ENCODE measurements at regions not wholly inside any gene's neighbourhood (a gene's known extent, or its start where the extent isn't known, plus 50 kb on each side); places are given as distances from the start of the nearest gene placed in this dataset.
"Not testable (repeated sequence)": the region's sequence is repeated elsewhere in the genome, so short reads cannot be mapped to it uniquely, and the experiment has no call there.

DNA sequence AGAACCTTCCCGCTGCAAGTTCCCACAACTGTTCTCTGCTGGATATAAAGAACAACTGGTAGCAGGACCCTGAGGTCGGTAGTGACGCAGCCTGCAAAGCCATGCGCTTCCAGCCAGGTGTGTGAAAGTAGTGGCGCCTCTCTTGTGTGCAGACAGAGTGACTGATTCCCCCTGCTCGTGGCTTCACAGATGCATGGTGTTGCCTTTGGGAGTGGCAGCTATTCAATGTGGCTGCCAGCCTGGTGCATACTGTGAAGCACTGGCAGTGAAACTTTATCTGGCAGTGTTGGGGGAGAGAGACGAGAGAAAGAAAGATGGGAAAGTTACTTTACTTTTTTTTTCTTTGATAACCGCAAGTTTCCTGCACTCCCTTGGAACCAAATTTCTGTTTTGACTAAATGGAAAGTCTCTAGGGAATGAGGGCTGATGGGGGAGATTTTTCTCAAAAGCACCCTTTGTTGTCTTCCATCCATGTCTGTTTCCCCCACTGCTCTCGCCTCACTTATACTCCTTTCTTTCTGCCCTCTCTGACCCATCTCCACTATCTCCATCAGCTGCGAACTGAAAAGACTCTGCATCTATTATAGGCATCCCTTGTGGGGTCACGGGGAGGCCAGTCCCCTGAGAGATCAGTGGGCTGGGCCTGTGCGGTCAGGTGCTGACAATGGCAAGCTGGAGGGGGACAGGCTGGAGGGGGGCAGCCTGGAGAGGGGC is 90.0 kb upstream of the TNP1 start:
- no peak for DNase-seq (ENCODE audit: low read depth, low spot score)

DNA sequence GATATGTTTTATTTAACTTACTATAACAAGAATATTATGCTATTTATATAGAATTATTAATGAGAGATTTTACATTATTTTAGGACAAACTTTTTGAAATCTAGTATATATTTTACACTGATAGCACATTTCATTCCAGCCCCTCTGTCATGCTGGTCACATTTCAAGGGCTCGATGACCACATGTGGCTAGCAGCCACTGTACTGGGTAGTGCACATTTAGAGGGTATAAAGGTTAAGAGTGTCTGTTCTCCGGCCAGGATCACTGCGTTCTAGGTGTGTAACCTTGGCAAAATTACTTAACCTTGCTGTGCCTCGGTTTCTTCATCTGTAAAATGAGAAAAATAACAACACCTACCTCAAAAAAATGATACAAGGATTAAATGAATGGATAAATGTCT is 87.2 kb upstream of the TNP1 start:
- DNase-seq (ENCODE audit: low read depth, low spot score) = no peak

DNA sequence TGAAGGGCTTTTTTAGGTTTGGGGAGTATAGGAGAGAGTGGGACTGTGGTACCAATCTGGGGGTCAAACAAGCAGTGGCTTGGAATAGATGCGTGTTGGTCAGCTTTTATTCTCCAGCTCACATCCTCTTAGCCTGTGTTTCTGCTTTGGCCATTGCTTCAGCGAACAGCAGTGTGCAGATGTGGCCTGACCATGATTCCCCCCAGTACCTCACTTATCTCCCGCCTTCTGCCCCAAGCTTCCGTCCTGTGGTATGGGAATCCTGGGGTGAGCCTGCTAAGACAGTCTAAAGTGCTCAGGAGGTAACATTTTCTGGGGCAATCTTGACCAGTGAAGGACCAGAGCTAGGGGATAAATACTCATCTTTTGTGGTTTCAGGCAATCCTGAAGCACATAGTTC is 84.9 kb upstream of the TNP1 start:
- no peak for DNase-seq (ENCODE audit: low read depth, low spot score)

DNA sequence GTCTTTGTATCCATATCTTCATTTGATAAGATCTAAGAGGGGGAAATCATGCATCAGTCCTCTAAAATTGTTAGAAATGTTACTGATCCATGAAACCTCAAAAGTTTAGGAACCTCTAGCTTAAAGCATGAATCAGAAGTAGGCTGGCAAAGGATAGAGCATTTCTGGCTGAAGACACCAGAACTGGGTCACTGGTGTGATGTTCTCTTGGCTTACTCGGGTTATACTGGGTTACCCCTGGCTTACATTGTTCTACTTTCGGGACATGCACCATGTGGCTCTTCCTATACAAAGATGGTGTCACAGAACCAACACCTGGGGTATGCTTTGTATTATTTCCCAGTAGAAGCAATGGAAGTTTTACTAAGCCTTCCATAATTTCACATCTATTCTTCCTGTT is 83.2 kb upstream of the TNP1 start:
- DNase-seq (ENCODE audit: low read depth, low spot score) = no peak

DNA sequence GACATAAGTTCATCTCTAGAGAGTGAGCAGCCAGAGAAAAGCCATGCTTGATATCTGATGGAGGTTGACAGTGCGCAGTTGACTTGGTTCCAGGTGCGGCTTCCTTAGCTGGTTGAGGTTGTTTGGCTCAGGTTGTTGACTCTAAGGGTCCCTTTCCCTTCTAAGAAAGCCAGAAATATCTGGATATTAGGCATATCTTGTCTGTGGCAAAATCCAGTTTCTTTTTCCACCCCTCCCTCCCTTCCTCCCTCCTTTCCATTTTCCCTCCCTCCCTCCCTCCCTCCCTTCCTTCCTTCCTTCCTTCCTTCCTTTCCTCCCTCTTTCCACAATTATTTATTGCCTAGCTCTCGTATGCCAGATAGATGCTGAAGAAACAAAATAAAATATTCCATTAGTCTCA is 82.6 kb upstream of the TNP1 start:
- DNase-seq (ENCODE audit: low read depth, low spot score) = no peak

DNA sequence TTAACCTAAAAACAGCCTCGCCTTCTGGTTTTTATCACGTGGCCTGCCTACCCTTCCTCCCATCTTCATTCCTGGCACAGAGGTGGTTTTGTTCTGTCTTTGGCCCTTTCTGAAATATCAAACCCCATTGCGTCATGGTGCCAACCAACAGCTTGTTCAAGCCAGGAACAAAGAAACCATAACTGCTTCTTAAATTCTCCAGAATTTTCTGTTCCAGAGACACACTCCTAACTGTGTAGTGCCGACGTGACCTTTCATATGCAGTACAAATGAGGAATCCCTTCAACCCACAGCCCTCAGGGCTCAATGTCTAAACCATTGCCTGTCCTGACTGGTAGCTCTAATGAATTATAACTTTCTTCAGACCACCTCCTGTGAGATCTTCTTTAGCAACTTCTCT is 82.2 kb upstream of the TNP1 start:
- no peak for DNase-seq (ENCODE audit: low read depth, low spot score)

DNA sequence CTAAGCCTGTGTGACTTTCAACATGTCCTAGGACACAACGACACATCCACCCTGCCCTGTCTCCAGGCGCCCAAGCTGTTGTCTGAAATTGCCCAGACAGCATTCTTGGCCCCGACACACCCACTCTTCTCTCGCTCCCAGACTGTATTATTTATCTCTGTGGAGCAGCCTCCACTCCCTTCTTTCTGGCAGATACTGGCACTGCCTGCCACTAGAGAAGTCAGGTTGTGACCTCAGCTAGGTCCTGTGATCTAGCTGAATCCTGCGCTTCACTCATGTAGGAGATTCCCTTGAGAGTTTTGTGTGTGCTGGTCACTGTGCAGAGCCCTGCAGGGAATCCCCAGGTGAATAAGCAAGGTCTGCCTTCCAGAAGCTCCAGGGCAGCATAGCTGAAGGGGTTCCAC is 77.1 kb upstream of the TNP1 start:
- no peak for DNase-seq (ENCODE audit: low read depth, low spot score)

DNA sequence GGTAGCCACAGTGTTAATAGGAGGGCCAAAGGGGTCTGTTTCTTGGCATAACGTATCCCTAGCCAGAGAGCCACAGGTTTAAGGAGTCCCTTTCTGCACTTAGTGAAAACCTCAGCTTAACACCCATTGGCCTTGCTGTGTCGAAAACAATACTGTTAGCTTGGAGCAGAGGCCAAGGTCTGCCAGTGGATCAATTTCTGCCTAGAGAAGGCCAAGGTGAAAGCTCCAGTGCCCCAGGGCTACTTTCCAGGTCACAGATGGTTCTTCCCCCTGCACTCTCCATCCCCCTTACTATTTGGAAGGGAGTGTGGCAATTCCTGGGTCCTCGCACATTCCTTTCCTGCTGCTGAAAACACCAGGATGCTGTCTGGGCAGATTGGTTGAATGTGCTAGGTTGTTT is 74.8 kb upstream of the TNP1 start:
- DNase-seq (ENCODE audit: low read depth, low spot score) = no peak

DNA sequence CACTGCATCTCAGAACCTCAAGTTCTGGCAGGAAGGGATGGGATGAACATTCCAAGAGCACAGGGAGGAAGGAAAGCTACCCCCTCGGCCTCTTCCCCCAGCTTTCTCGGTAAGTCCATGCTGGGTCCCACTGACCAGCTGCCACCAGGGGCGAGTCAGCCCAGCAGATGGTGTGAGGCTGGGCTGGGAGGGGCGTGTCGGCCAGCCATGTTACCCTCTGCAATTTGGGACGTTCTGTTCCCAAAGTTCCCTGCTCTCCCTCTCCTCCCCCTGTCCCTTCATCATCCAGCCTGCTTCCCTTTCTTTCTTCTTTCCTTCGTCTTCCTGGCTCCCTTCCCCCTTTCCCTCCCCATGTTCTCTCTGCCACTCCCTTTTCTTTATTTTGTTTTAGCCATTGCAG is 74.3 kb upstream of the TNP1 start:
- DNase-seq (ENCODE audit: low read depth, low spot score) = no peak

DNA sequence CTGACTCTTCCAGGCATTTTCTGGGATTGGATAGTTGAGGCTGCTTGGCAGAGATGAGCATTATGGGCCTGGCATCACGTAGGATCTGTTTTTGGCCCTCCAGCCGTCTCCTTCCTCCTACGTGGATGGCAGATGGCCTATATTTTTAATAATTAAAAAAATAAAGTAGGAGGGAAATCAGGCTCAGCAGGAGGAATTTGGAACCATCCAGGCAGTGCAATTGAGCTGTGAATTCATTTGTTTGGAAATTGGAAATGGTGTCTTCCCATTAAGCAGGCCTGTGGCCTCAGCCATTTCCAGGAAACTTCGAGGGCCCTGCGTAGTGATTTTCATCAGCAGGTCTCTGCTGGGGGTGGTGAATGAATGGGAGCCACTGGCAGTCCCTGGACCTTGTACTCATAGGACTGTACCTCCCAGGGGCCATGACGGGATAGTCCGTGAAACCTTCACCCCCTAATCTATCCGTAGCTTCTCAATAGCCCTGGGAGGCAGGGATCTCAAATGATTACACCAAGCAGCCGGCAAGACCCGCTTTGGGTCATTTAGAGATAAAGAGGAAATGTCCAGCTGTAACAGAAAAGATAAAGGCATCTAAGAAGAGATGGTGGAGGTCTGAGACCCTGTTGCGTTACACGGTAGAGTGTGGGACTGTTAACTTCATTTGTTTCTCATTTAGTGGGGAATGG is 73.1 kb upstream of the TNP1 start:
- DNase-seq (ENCODE audit: low read depth, low spot score) = no peak

DNA sequence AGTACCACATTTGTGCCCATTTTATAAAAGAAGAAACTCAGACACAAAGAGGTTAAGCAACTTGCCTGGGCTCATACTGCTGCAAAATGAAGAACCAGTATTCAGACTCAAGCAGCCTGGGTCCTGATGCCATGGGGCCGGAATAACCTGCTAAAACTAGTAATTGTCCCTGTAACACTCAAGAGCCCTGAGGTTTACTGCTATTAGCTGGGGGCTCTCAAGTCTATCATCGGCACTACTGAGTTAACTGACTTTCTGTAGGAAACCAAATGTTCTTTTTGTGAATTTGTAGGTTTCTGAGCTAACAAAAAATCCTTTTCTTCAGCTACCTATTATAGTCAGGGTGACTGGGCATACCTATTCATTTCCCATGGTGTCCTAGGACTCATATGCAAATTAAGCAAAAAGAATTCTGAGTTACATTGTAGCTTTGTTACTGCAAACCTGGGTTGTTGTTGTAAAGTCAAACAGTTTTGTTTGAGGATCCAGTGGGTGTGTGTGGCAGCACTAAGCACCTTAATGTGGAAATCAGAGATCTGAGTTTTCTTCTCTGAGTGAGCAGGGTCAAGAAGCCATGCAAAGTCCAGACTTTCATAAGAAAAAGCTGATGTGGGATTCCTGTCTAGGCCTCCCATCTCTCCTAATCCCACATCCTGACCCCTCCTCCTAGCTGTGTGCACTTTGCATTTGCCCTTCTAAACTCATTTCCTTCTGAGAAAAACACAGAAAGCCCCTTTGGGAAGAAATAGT is 72.4 kb upstream of the TNP1 start:
- DNase-seq (ENCODE audit: low read depth, low spot score) = no peak

DNA sequence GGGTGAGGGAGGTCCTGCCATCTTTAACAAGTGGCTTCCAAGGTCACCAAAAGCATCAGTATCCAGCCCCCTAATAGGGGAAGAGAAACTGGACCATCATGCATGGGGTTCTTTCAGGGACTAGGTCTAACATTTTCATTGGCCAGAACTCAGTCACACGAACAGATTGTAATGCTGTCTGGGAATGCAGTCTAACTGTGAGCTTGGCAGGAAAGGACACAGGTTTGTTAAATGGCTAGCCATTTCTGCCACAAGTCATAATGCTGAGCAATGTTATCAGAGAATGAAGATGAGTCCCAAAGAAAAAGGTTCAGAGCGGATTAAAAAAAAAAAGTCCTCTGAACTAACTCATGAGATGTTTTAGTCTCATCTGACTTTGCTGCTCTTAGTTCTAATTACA is 70.9 kb upstream of the TNP1 start:
- DNase-seq (ENCODE audit: low read depth, low spot score) = no peak

DNA sequence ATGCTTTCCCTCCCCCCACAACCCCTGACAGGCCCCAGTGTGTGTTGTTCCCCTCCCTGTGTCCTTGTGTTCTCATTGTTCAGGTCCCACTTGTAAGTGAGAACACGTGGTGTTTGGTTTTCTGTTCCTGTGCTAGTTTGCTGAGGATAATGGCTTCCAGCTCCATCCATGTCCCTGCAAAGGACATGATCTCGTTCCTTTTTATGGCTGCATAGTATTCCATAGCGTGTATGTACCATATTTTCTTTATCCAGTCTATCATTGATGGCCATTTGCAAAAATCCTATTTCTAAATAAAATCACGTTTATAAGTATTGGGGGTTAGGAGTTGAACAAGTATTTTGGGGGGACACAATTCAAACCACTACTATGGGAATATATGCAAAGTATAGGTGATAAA is 69.5 kb upstream of the TNP1 start:
- DNase-seq (ENCODE audit: low read depth, low spot score) = not testable (repeated sequence)

DNA sequence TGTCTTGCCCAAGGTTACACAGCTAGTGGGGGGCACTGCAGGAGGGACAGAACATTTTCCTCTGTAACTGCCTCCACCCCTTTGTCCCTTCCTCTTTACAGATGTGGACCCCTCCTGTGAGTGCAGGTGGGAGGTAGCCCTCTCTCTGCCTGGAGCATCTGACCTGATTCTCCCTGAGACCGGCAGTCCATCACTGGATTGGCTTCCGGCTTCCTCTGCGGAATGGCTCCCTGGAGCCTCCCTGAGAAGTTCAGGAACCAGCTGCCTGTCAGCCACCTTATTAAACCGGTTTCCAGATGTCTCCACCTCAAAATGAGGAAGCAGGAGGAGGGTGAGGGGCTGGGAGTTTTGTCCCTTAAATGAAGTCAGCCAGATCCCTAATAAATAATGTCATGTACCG is 67.3 kb upstream of the TNP1 start:
- DNase-seq (ENCODE audit: low read depth, low spot score) = no peak

DNA sequence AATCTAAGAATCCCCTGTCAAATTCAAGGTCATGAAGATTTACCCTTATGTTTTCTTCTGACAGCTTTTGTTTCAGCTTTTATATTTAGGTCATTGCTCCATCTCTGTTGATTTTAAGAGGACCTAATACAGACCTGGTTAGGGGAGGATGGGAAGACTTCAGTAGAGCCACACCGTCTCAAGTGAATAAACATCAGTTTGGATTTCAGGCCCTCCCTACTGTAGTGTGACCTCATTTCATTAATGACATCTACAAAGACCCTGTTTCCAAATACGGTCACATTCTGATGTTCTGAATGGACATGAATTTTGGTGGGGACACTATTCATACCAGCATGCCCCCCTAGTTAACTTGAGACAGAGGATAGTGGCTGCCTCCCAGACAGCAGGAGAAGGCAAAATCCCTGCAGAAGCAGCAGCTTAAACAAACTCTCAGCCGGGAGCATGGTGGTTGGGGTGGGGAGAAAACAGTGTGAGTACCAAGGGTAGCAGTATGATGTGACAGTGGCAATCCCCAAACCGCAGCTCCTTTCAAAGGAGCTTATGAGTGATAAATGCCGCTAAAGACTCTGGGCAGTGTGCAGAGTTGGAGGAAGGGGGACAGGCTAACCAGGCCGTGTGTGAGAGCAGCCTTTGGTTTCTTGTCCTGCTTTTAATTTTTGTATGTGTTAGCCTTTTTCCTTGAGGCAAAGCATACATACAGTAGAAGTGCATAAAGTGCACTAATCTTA is 65.9 kb upstream of the TNP1 start:
- DNase-seq (ENCODE audit: low read depth, low spot score) = no peak

DNA sequence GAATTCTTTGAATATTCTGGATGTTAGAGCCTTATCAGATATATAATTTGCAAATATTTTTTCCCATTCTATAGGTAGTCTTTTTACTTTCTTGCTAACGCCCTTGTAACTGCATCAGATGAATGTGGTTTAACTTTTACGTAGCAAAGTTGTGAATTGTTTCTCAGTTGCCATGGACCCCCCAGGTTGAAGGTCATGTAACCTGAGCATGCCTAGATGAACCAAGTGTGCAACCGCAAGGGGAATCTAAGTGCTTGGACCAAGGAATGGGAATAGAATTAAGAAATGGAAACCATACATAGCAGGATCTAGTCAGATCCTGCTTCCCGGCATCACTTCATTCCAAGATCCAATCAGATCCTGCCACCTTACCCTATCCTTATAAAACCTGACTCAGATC is 65.1 kb upstream of the TNP1 start:
- no peak for DNase-seq (ENCODE audit: low read depth, low spot score)

DNA sequence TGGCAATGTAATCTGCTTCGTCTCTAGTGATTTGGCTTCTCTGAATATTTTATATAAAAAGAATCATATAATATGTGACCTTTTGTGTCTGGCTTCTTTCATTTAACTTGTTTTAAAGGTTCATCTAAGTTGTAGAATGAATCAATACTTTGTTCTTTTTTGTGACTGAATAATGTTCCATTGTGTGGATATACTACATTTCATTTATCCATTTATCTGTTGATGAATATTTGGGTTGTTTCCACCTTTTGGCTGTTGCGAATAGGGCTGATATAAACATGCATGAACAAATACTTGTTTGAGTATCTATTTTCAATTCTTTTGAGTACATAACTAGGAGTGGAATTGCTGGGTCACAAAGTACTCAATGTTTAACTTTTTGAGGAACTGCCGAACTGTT is 63.8 kb upstream of the TNP1 start:
- no peak for DNase-seq (ENCODE audit: low read depth, low spot score)

DNA sequence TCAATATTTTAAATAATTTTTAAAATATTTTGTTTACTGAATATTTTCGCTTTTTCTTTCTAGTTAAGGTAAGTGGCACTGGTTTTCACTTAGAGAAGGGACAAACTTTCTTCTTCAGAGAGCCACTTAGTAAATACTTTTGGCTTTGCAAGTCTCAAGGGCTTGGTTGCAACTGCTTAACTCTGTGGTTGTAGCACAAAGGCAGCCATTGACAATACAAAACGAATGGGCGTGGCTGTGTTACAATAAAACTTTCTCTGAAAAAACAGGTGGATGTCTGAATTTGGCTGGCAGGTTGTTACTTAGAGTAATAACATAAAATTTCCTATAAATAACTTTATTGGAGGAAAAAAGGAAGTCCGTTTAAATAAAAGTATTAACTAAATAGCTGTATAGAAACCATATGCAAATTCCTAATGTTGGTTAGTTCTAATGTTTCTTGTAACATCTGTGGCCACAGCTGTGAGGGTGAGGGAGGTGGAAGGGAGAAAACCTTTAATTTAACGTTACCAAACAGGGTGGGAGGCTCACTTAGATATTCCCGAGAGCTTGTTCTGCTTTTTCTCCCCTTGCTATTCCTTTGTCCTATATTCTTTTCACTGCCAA is 62.4 kb upstream of the TNP1 start:
- no peak for DNase-seq (ENCODE audit: low read depth, low spot score)

DNA sequence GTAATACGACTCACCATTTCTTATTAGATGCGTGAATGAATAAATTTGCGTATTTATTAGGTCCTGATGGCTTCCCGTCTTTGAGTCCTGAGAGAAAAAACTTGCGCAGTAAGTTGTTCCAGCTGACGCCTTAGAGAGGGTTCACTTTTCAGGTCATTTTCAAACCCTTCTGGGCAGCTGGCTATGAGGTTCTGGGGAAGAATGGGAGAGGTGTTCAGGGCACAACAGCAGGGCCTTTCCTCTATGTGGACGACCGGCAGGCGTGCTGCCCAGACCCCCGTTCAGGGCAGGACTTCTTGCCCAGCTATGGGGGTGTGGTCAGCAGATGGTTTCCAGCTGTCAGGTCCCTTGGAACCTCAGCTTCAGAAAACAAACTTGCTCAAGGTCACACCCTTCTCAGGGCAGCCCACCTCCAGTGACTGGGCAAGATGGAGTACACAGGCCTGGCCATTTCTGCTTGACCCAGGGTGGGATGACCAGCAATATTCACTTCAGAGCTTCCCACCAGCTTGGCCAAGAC is 61.1 kb upstream of the TNP1 start:
- no peak for DNase-seq (ENCODE audit: low read depth, low spot score)

DNA sequence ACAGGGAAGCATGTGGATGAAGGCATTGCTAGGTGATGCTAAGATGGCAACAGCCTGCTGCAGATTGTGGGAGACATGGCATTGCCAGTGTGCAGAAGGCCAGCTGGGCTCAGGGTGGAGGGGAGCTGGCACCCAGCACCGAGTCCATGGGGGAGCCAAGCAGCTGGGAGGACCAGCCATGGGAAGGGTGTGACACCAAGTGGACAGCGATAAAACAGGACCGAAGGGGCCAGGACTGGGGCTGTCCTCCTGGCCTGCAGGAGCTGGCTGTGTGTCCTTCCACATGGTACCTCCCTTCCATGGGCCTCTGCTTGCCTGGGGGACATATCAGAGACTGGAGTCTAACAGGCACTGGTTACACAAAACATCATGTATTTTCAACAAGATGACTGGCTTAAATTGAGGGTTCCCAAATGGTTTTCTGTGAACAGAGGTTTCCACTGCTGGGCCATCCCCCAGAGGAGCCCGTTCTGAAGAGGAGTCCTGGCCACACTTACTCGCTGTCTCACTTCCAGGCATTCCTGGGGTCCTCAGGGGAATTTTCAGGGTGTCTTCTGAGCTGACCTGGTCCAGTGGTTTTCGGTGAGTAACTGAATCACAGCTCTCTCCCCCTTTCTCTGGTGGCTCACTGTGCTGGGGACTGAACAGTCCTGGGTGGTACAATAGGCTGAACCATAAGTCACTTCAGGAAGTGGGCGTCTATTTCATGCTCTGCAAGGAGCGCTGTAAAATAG is 60.4 kb upstream of the TNP1 start:
- DNase-seq (ENCODE audit: low read depth, low spot score) = no peak

DNA sequence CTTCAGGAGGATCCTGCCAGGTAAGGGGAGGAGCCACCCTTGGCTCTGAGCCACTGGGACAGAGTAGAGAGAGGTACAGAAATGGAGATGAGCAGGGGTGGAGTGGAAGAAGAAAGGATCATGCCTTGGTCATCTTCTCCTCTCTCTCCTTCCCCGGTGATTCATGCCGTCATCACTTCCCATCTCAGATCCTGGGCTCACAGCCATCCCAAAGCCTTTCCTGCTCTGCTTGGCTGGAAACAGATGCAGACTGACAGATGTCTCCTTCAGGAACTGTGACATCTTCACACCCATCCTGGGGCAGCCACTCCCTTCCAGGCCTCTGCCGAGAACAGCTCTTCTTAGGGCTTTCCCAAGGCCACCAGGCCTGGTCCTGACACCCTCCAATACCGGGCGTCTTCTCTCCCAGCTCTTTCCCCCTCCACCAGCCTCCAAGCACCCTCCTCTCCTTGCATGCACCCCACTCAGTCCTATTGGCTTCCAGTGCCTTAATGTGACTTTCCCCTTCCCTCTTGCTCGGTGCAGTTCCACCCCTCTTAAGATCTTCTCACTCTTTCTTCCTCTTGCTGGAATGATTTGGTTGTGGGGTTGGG is 58.3 kb upstream of the TNP1 start:
- DNase-seq (ENCODE audit: low read depth, low spot score) = no peak
